AG09309 (cell line): ENCODE measurements at regions not wholly inside any gene's neighbourhood (a gene's known extent, or its start where the extent isn't known, plus 50 kb on each side); places are given as distances from the start of the nearest gene placed in this dataset.

ENCODE experiments used
- DNase-seq: peaks from one replicate; pipeline ENCODE4 v3.0.0-alpha.2; 2010; ENCODE audit warnings: low read depth
- H3K4me3 ChIP-seq: 2 replicates; pipeline ENCODE4 v1.5.1; 2011; ENCODE audit warnings: mild to moderate bottlenecking, low read depth, low read length, moderate library complexity; ENCODE audit not compliant: control insufficient read depth
- CTCF ChIP-seq: IDR thresholded peaks from 2 replicates; pipeline ENCODE4 v1.5.1; 2011; ENCODE audit warnings: mild to moderate bottlenecking, low read depth, low read length, inconsistent platforms; ENCODE audit not compliant: insufficient read depth, control insufficient read depth; ENCODE audit errors: missing control alignments

GRCh38 chr11:92453055-92453454 is 228.4 kb downstream of the FAT3 start:
- no peak overlapping the region for H3K4me3 ChIP-seq
- peak; percentile 34 for DNase-seq
- no peak for TF ChIP-seq CTCF

DNA sequence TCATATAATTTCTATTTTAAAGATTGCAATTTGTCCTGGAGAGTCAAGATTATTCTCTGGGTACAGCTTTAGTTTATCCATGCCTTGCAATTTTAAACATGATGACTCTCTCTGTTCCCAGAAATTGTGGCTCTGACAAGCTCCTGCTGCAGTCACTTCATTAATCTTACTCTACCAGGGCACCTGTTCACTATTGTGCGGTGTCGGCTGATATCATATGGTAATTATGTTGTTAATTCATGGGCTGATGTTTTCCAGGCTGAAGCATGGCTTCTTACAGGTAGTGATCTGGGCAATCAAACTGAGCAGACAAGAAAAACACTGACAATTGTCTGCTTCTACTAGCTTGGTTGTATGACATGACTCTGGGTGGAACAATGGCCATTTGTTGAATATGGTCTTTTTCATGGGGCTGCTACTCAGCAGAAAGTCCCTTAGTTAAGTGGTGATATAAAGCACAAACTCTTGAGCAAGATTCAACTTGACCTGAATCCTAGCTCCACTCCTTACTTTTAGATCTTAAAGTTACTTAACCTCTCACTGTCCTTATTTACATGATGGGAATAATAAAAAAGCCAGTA is 230.7 kb downstream of the FAT3 start:
- TF ChIP-seq CTCF, result no peak
- H3K4me3 ChIP-seq, result no peak overlapping the region
- DNase-seq, result no peak

DNA sequence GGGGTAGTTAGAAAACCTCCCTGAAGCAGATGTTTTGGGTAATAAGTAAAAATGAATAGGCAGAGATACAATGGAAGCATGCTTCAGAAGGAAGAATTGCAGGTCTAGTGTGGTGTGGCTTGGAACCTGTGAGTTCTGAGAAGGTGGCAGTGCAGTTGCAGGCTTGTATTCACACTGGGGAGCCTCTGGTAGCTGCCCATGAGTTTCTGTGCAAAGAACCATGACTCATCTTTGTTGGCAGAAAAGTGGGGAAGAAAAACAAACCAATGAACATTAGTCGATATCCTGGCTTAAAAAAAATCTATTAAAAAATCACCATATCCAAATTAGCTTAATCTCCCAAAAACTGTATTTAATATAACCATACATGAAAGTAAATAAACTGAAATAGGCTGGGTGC is 232.6 kb downstream of the FAT3 start:
- no peak for TF ChIP-seq CTCF
- DNase-seq, result no peak
- no peak overlapping the region for H3K4me3 ChIP-seq

DNA sequence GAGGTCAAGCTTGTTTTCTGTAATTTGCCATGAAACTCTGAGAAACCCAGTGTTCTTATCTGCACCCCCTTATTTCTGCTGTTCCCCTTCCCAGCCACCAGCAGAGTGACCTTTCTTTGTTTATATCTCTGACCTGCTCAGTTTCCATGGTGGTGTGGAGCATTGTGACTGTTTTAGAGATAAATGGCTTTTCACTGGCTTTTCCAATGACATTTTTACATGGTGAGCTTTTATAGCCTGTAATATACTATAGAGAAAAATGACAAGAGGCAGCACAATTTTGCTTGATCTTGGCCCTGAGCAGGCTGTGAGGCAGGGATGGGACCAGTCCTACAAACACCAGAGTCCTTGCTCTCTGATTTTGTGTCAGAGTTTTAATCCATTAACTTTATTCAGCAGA is 233.9 kb downstream of the FAT3 start:
- H3K4me3 ChIP-seq, result no peak overlapping the region
- DNase-seq, result no peak

GRCh38 chr11:92460213-92460612 is 235.6 kb downstream of the FAT3 start:
- DNase-seq, result no peak
- no peak overlapping the region for H3K4me3 ChIP-seq
- no peak for TF ChIP-seq CTCF

More for the DNA sequence above, 233.9 kb downstream of the FAT3 start:
- no peak for TF ChIP-seq CTCF

DNA sequence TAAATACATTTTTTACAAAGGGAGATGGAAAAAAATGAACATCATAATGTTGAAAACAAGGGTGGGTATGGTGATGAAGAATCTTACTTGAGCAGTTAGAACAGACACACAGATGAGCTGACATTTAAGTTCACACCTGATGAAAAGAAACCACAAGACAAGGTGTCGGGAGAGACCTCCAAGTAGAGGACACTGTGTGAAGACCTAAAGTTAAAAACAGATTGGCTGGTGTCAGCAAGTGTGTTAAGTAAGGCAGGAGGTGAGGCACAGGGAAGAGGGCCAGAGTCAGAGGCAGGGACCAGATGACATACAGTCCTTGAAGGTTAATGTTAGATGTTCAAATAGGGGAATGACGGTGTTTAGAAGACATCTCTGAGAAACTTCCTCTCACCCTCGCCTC is 236.8 kb downstream of the FAT3 start:
- no peak for DNase-seq
- no peak for TF ChIP-seq CTCF

GRCh38 chr11:92462821-92463220 is 238.2 kb downstream of the FAT3 start:
- DNase-seq, result no peak
- H3K4me3 ChIP-seq, result no peak overlapping the region
- no peak for TF ChIP-seq CTCF

More for the DNA sequence above, 236.8 kb downstream of the FAT3 start:
- H3K4me3 ChIP-seq, result no peak overlapping the region
